ENCODE measurements at regions not wholly inside any gene's neighbourhood (a gene's known extent, or its start where the extent isn't known, plus 50 kb on each side); places are given as distances from the start of the nearest gene placed in this dataset.

GRCh38 chr12:125467363-125467762 is 402.1 kb downstream of the AACS start:
- intact Hi-C loops (cut with DNase I): no loop called here
- no peak overlapping the region for H3K4me3 ChIP-seq
- no peak for DNase-seq
- 68 to 76% (median 75%) methylated on average over 1 of the region's 1 CpG for WGBS, 4 donors
- no peaks in the 10 kb centered on the region for H3K9me3 ChIP-seq (replicated peaks in 1 of 3)
- no peak overlapping the region for H3K27ac ChIP-seq
- H3K36me3 ChIP-seq (replicated peaks in 1 of 2): no peaks in the 10 kb centered on the region
- no peaks in the 10 kb centered on the region for H3K27me3 ChIP-seq
- no peaks in the 10 kb centered on the region for H3K4me1 ChIP-seq (replicated peaks in 1 of 2)
- TF ChIP-seq CTCF (IDR thresholded peaks at IDR 0.05): no peak
- no peak for TF ChIP-seq POLR2A (IDR thresholded peaks at IDR 0.05)

DNA sequence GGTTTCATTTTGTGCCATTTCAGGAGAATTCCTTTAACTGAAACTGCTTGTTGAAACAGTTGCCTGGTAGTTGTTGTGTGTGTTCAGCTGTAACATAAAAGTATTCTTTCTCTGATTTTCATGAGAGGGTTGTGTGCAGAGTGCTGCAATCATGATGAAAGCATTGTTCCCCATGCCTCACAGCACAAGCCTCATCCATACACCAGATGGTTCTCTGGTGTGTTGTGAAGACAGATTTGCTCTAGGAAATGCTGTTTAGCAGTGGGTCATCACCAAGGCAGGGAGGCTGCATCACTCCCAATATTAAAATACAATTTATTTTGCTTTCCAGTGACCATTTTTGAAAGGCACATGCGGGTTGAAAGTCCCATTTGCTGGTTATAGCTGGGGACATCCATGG is 404.4 kb downstream of the AACS start:
- TF ChIP-seq CTCF (IDR thresholded peaks at IDR 0.05): no peak
- no peak for TF ChIP-seq POLR2A (IDR thresholded peaks at IDR 0.05)
- Histone ChIP-seq H3K27me3 (no peaks in the 10 kb centered on the region), H3K27ac (no peak overlapping the region), H3K4me1 (replicated peaks in 1 of 2) (no peaks in the 10 kb centered on the region), H3K4me3 (no peak overlapping the region), H3K36me3 (replicated peaks in 1 of 2) (no peaks in the 10 kb centered on the region), H3K9me3 (replicated peaks in 1 of 3) (no peaks in the 10 kb centered on the region)
- no peak for DNase-seq
- 68 to 96% (median 77%) methylated on average over 1 of the region's 1 CpG for WGBS, 4 donors
- intact Hi-C loops (cut with DNase I): no loop called here

GRCh38 chr12:125470838-125471783 is 405.9 kb downstream of the AACS start:
- TF ChIP-seq CTCF (IDR thresholded peaks at IDR 0.05) (no peak), POLR2A (IDR thresholded peaks at IDR 0.05) (no peak)
- 64 to 78% (median 68%) methylated on average over 12 to 15 of the region's 15 CpGs for WGBS, 4 donors
- DNase-seq: no peak
- H3K27ac ChIP-seq: no peak overlapping the region
- no peaks in the 10 kb centered on the region for H3K4me1 ChIP-seq (replicated peaks in 1 of 2)
- intact Hi-C loops (cut with DNase I): no loop called here
- no peaks in the 10 kb centered on the region for H3K27me3 ChIP-seq
- no peak overlapping the region for H3K4me3 ChIP-seq
- H3K9me3 ChIP-seq (replicated peaks in 1 of 3): no peaks in the 10 kb centered on the region
- no peaks in the 10 kb centered on the region for H3K36me3 ChIP-seq (replicated peaks in 1 of 2)

- intact Hi-C loops (cut with DNase I): no loop called here
- TF ChIP-seq POLR2A (IDR thresholded peaks at IDR 0.05) (no peak), CTCF (IDR thresholded peaks at IDR 0.05) (no peak)
- Histone ChIP-seq H3K4me1 (replicated peaks in 1 of 2) (no peaks in the 10 kb centered on the region), H3K9me3 (replicated peaks in 1 of 3) (no peaks in the 10 kb centered on the region), H3K27ac (no peak overlapping the region), H3K4me3 (no peak overlapping the region), H3K36me3 (replicated peaks in 1 of 2) (no peaks in the 10 kb centered on the region), H3K27me3 (no peaks in the 10 kb centered on the region)
- no peak for DNase-seq
Measured at GRCh38 chr12:125473501-125473900, 408.3 kb downstream of the AACS start.

Data from adrenal gland (tissue), 9 donors.